HCT116 (cell line): ENCODE measurements at regions not wholly inside any gene's neighbourhood (a gene's known extent, or its start where the extent isn't known, plus 50 kb on each side); places are given as distances from the start of the nearest gene placed in this dataset.

Source experiments
- ATAC-seq: fragments of 200-7000 bp; cut with Tn5 transposase; 2 replicates; pipeline ENCODE4 v1.9.1; 2020; ENCODE audit warnings: mild to moderate bottlenecking, moderate library complexity
- BruUV-seq: library from RNA; stranded (reverse); fragments of 400-500 nt; replicated peaks from 2 replicates; lab custom pipeline; 2021; lab: Mats Ljungman, UMichigan
- CTCF ChIA-PET: fragments of 300-600 bp; sonication (Branson Sonifier 250); formaldehyde crosslinking; loops from one replicate; lab custom pipeline; 2021; ENCODE audit warnings: antibody characterized with exemption; lab: Charles Lee
- POLR2A ChIA-PET: fragments of 300-600, 350-600 bp; sonication (Branson Sonifier 250); formaldehyde crosslinking; loops from one replicate; lab custom pipeline; 2021; ENCODE audit warnings: antibody characterized with exemption; lab: Charles Lee
- RAD21 ChIA-PET, 2 experiments: fragments of 300-600 bp; sonication (Branson Sonifier 250); formaldehyde crosslinking; loops; one replicate each; lab custom pipeline; 2023; ENCODE audit warnings: low total read pairs in 2 of 2; ENCODE audit not compliant: uncharacterized antibody in 2 of 2, unreplicated experiment in 2 of 2, low non-redundant PET in 1 of 2; lab: Charles Lee
- DNase-seq: peaks from one replicate; pipeline ENCODE4 v3.0.0-alpha.2; 2010; ENCODE audit warnings: low read depth, low spot score
- H2AFZ ChIP-seq: fragments of 200-600 bp; shearing (Covaris generic), sonication (generic); 2 replicates; pipeline ENCODE4 v1.6.1; 2017; ENCODE audit warnings: low read depth, mixed run types, mixed read lengths, antibody characterized with exemption, low read length; ENCODE audit not compliant: poor library complexity, severe bottlenecking
- H3K27ac ChIP-seq: 2 replicates; pipeline ENCODE4 v1.5.1; 2012; ENCODE audit warnings: low read depth, low read length
- H3K27me3 ChIP-seq: fragments of 200-600 bp; sonication (generic); 2 replicates; pipeline ENCODE4 v1.6.1; 2016; ENCODE audit warnings: mixed run types, low read length, mixed read lengths; ENCODE audit not compliant: insufficient read depth
- H3K36me3 ChIP-seq, 2 experiments: fragments of 200-500 bp in 1 of 2; fragments of 200-600 bp in 1 of 2; sonication (Bioruptor generic) in 1 of 2; sonication (generic) in 1 of 2; 2 replicates each; pipeline versions ENCODE4 v1.5.1 to v1.6.1; 2014 to 2016; ENCODE audit warnings: low read length in 2 of 2, inconsistent platforms in 1 of 2, mixed read lengths in 1 of 2, mixed run types in 1 of 2; ENCODE audit not compliant: insufficient read depth in 2 of 2, control insufficient read depth in 1 of 2
- H3K4me1 ChIP-seq, 2 experiments: fragments of 200-600 bp in 1 of 2; sonication (generic) in 1 of 2; 2 replicates each; pipeline versions ENCODE4 v1.5.1 to v1.6.1; 2012 to 2017; ENCODE audit warnings: low read length in 2 of 2, inconsistent platforms in 1 of 2, mild to moderate bottlenecking in 1 of 2, mixed read lengths in 1 of 2, mixed run types in 1 of 2, moderate library complexity in 1 of 2; ENCODE audit not compliant: insufficient read depth in 2 of 2, control insufficient read depth in 1 of 2
- H3K4me2 ChIP-seq: fragments of 200-600 bp; sonication (generic); 2 replicates; pipeline ENCODE4 v1.6.1; 2017; ENCODE audit warnings: mixed run types, low read length, mixed read lengths
- H3K4me3 ChIP-seq, 2 experiments: fragments of 200-600 bp in 1 of 2; sonication (generic) in 1 of 2; replicated peaks in 1 of 2; 2 replicates each; pipeline ENCODE4 v1.5.1; 2011 to 2016; ENCODE audit warnings: low read length in 2 of 2, control low read depth in 1 of 2, low read depth in 1 of 2, mild to moderate bottlenecking in 1 of 2, mixed read lengths in 1 of 2, mixed run types in 1 of 2
- H3K79me2 ChIP-seq: fragments of 200-600 bp; sonication (generic); 2 replicates; pipeline ENCODE4 v1.6.1; 2017; ENCODE audit warnings: mild to moderate bottlenecking, mixed run types, low read length, moderate library complexity, mixed read lengths; ENCODE audit not compliant: insufficient read depth
- H3K9ac ChIP-seq: fragments of 200-600 bp; sonication (generic); 2 replicates; pipeline ENCODE4 v1.6.1; 2016; ENCODE audit warnings: low read length, mixed read lengths
- H3K9me2 ChIP-seq: fragments of 200-600 bp; sonication (generic), shearing (Covaris generic); 2 replicates; pipeline ENCODE4 v1.6.1; 2017; ENCODE audit warnings: mixed run types, mild to moderate bottlenecking, moderate library complexity; ENCODE audit not compliant: insufficient read depth
- H3K9me3 ChIP-seq, 2 experiments: fragments of 200-500 bp in 1 of 2; fragments of 200-600 bp in 1 of 2; sonication (Bioruptor generic) in 1 of 2; sonication (generic) in 1 of 2; 2 replicates each; pipeline ENCODE4 v1.6.1; 2014 to 2017; ENCODE audit warnings: low read length in 2 of 2, mixed read lengths in 2 of 2, inconsistent platforms in 1 of 2, low read depth in 1 of 2, mild to moderate bottlenecking in 1 of 2, mixed run types in 1 of 2, moderate library complexity in 1 of 2; ENCODE audit not compliant: control insufficient read depth in 1 of 2, insufficient read depth in 1 of 2
- H4K20me1 ChIP-seq: fragments of 200-600 bp; sonication (generic), shearing (Covaris generic); 2 replicates; pipeline ENCODE4 v1.6.1; 2017; ENCODE audit warnings: mixed run types, mild to moderate bottlenecking, moderate library complexity; ENCODE audit not compliant: insufficient read depth
- CBX3 ChIP-seq: IDR thresholded peaks from 2 replicates; pipeline ENCODE4 v1.6.1; 2012; ENCODE audit warnings: low read depth
- EGR1 ChIP-seq: IDR thresholded peaks from 2 replicates; pipeline ENCODE4 v1.6.1; 2012; ENCODE audit warnings: low read depth
- ELF1 ChIP-seq: IDR thresholded peaks from 2 replicates; pipeline ENCODE4 v1.6.1; 2012; ENCODE audit warnings: low read depth, borderline replicate concordance
- EZH2 ChIP-seq: fragments of 200-600 bp; sonication (generic); IDR thresholded peaks from 2 replicates; pipeline ENCODE4 v1.6.1; 2017; ENCODE audit warnings: antibody characterized with exemption, mixed run types
- EZH2phosphoT487 ChIP-seq: fragments of 200-600 bp; IDR thresholded peaks from 2 replicates; pipeline ENCODE4 v1.6.1; 2018; ENCODE audit warnings: antibody characterized with exemption, borderline replicate concordance
- FOSL1 ChIP-seq: IDR thresholded peaks from 2 replicates; pipeline ENCODE4 v1.6.1; 2012; ENCODE audit warnings: low read depth
- REST ChIP-seq: IDR thresholded peaks from 2 replicates; pipeline ENCODE4 v1.6.1; 2012; ENCODE audit warnings: low read depth
- SRF ChIP-seq: IDR thresholded peaks from 2 replicates; pipeline ENCODE4 v1.6.1; 2012; ENCODE audit warnings: low read depth
- TCF7L2 ChIP-seq: IDR thresholded peaks from 2 replicates; pipeline ENCODE4 v1.7.0; 2011; ENCODE audit warnings: borderline replicate concordance, inconsistent platforms; ENCODE audit not compliant: insufficient read depth, insufficient read length; ENCODE audit errors: extremely low read depth
- ZNF274 ChIP-seq: fragments of 200-500 bp; sonication (Bioruptor generic); IDR thresholded peaks from 2 replicates; pipeline ENCODE4 v1.6.1; 2014; ENCODE audit warnings: mild to moderate bottlenecking, low read depth, low read length, inconsistent platforms
- intact Hi-C: fragments of 100-400 bp; cut with micrococcal nuclease; formaldehyde crosslinking; loops from 2 replicates; pipeline ENCODE4 v1.10.0; 2022
- TF ChIP-seq, protein P1 (sequence below): IDR thresholded peaks from 2 replicates; pipeline ENCODE4 v1.6.1; 2011; ENCODE audit warnings: mild to moderate bottlenecking, low read length, moderate library complexity; ENCODE audit not compliant: insufficient replicate concordance; ENCODE audit errors: extremely low read depth
- TF ChIP-seq, protein P2 (sequence below): IDR thresholded peaks from 2 replicates; pipeline ENCODE4 v1.6.1; 2012

DNA sequence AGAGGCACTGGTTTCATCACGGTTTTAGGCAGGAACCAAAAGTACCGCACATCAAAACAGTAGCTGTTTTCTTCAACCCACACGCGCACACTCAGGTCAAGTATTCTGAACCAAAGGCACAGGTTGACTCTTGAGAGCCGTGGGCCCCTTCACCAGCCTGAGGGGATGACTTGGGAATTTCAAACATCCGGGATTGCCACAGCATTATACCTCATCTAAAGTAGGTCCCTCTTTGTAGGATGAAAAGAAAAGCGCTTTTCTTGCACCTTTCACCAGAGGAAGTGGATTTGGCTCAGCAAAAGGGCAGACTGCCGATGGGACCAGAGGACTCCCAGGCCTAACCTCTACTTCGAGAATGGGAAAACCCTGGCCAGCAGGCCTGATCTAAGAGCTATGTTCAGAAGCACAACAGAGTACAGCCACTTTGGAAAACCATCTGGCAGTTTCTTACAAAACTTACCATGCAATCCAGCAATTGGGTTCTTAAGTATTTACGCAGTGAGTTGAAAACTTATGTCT is 88.2 kb upstream of the PROK2 start:
- Histone ChIP-seq H3K79me2 (no peaks in the 10 kb centered on the region), H3K9ac (no peak overlapping the region), H3K9me2 (no peaks in the 10 kb centered on the region), H3K4me2 (no peak overlapping the region), H3K27ac (no peak overlapping the region), H3K9me3 (no peaks in the 10 kb centered on the region), H3K4me3 (no peak overlapping the region), H3K4me1 (no peaks in the 10 kb centered on the region), H3K27me3 (no peaks in the 10 kb centered on the region), H4K20me1 (no peaks in the 10 kb centered on the region), H2AFZ (no peak overlapping the region), H3K36me3 (no peaks in the 10 kb centered on the region)
- ChIA-PET RAD21 (no interaction called here), POLR2A (no interaction called here), CTCF (interaction anchor here (0.9 to 1.8 kb wide), 3 partner anchors 9 to 945 kb away, joined by 3 to 4 read pairs (median 3); no protein-coding TSS in a partner anchor)
- intact Hi-C loops = no loop called here
- ATAC-seq = no peak
- TF ChIP-seq TCF7L2 = no peak
- no peak for TF ChIP-seq EZH2phosphoT487
- no peak for DNase-seq
- BruUV-seq = no TSS peak

- H3K27ac ChIP-seq = no peak overlapping the region
- no peak for DNase-seq
- no peak overlapping the region for H3K4me3 ChIP-seq
- no peak overlapping the region for H3K4me2 ChIP-seq
- ChIA-PET CTCF (interaction anchor here (1.8 kb wide), 1 partner anchor 161 kb away, joined by 4 read pairs; no protein-coding TSS in a partner anchor), RAD21 (no interaction called here), POLR2A (no interaction called here)
- no peaks in the 10 kb centered on the region for H3K9me3 ChIP-seq
- H3K36me3 ChIP-seq = no peaks in the 10 kb centered on the region
- no peak overlapping the region for H2AFZ ChIP-seq
- H3K27me3 ChIP-seq = no peaks in the 10 kb centered on the region
- intact Hi-C loops = no loop called here
- no peak overlapping the region for H3K9ac ChIP-seq
- BruUV-seq = no TSS peak
- no peaks in the 10 kb centered on the region for H3K4me1 ChIP-seq
- no peaks in the 10 kb centered on the region for H3K9me2 ChIP-seq
- H3K79me2 ChIP-seq = no peaks in the 10 kb centered on the region
- H4K20me1 ChIP-seq = no peaks in the 10 kb centered on the region
- ATAC-seq = no peak
- TF ChIP-seq ELF1 = no peak
- TF ChIP-seq, protein P1, sequence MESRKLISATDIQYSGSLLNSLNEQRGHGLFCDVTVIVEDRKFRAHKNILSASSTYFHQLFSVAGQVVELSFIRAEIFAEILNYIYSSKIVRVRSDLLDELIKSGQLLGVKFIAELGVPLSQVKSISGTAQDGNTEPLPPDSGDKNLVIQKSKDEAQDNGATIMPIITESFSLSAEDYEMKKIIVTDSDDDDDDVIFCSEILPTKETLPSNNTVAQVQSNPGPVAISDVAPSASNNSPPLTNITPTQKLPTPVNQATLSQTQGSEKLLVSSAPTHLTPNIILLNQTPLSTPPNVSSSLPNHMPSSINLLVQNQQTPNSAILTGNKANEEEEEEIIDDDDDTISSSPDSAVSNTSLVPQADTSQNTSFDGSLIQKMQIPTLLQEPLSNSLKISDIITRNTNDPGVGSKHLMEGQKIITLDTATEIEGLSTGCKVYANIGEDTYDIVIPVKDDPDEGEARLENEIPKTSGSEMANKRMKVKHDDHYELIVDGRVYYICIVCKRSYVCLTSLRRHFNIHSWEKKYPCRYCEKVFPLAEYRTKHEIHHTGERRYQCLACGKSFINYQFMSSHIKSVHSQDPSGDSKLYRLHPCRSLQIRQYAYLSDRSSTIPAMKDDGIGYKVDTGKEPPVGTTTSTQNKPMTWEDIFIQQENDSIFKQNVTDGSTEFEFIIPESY = no peak
- no peak for TF ChIP-seq SRF
- TF ChIP-seq EZH2 = no peak
- no peak for TF ChIP-seq FOSL1
- no peak for TF ChIP-seq CBX3
- TF ChIP-seq EGR1 = no peak
- no peak for TF ChIP-seq REST
- TF ChIP-seq ZNF274 = no peak
- TF ChIP-seq, protein P2, sequence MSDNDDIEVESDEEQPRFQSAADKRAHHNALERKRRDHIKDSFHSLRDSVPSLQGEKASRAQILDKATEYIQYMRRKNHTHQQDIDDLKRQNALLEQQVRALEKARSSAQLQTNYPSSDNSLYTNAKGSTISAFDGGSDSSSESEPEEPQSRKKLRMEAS = no peak
- TF ChIP-seq, all 23 proteins: peak for 0
Observed at GRCh38 chr3:71872256-71872655, 87.3 kb upstream of the PROK2 start.
